ENCODE measurements at regions not wholly inside any gene's neighbourhood (a gene's known extent, or its start where the extent isn't known, plus 50 kb on each side); places are given as distances from the start of the nearest gene placed in this dataset.

GRCh38 chr5:14003513-14003912 lies 59.0 kb upstream of the DNAH5 start:
- H3K9me3 ChIP-seq (ENCODE audit: control insufficient read depth, low read depth, low read length) = peaks cover 3% of the 10 kb centered on the region

GRCh38 chr5:13998254-13998653 lies 53.8 kb upstream of the DNAH5 start:
- Histone ChIP-seq H3K4me3 (ENCODE audit: low read length) (no peak overlapping the region), H3K27ac (ENCODE audit: low read length) (no peak overlapping the region), H3K36me3 (ENCODE audit: control insufficient read depth, insufficient read depth, low read length) (no peaks in the 10 kb centered on the region), H3K9me3 (ENCODE audit: control insufficient read depth, low read depth, low read length) (no peaks in the 10 kb centered on the region), H3K4me1 (ENCODE audit: control insufficient read depth, insufficient read depth, low read length) (no peaks in the 10 kb centered on the region), H3K27me3 (ENCODE audit: control insufficient read depth, insufficient read depth, low read length) (peaks cover 14% of the 10 kb centered on the region)
- no CpG with 5 or more reads among the region's 4 CpGs for WGBS (ENCODE audit: insufficient coverage, low lambda C conversion rate)
- DNase-seq = no peak

More at GRCh38 chr5:14003513-14003912, 59.0 kb upstream of the DNAH5 start:
- H3K4me1 ChIP-seq (ENCODE audit: control insufficient read depth, insufficient read depth, low read length) = no peaks in the 10 kb centered on the region
- H3K36me3 ChIP-seq (ENCODE audit: control insufficient read depth, insufficient read depth, low read length) = no peaks in the 10 kb centered on the region
- no peak overlapping the region for H3K27ac ChIP-seq (ENCODE audit: low read length)
- H3K27me3 ChIP-seq (ENCODE audit: control insufficient read depth, insufficient read depth, low read length) = peaks cover 30% of the 10 kb centered on the region
- WGBS (ENCODE audit: insufficient coverage, low lambda C conversion rate) = no CpG with 5 or more reads among the region's 2 CpGs
- no peak overlapping the region for H3K4me3 ChIP-seq (ENCODE audit: low read length)
- DNase-seq = no peak

DNA sequence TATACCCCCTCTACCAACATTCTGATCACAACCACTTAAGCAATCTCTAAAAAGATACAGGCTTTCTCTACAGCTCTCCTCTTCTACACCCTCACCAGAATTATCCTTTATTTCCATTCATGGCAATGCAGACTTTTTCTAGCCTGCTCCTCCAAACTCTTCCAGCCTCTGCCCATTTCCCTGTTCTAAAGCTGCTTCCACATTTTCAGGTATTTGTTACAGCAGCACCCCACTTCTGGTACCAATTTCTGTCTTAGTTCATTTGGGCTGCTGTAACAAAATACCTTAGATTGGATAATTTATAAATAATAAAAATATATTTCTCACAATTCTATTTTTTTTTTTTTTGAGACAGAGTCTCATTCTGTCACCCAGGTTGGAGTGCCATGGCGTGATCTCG lies 53.0 kb upstream of the DNAH5 start:
- no CpG with 5 or more reads among the region's 2 CpGs for WGBS (ENCODE audit: insufficient coverage, low lambda C conversion rate)
- H3K36me3 ChIP-seq (ENCODE audit: control insufficient read depth, insufficient read depth, low read length) = no peaks in the 10 kb centered on the region
- H3K27me3 ChIP-seq (ENCODE audit: control insufficient read depth, insufficient read depth, low read length) = peaks cover 14% of the 10 kb centered on the region
- H3K9me3 ChIP-seq (ENCODE audit: control insufficient read depth, low read depth, low read length) = no peaks in the 10 kb centered on the region
- no peaks in the 10 kb centered on the region for H3K4me1 ChIP-seq (ENCODE audit: control insufficient read depth, insufficient read depth, low read length)
- DNase-seq = no peak
- no peak overlapping the region for H3K27ac ChIP-seq (ENCODE audit: low read length)
- H3K4me3 ChIP-seq (ENCODE audit: low read length) = no peak overlapping the region

- Histone ChIP-seq H3K27ac (ENCODE audit: low read length) (no peak overlapping the region), H3K4me3 (ENCODE audit: low read length) (no peak overlapping the region), H3K36me3 (ENCODE audit: control insufficient read depth, insufficient read depth, low read length) (no peaks in the 10 kb centered on the region), H3K4me1 (ENCODE audit: control insufficient read depth, insufficient read depth, low read length) (no peaks in the 10 kb centered on the region), H3K9me3 (ENCODE audit: control insufficient read depth, low read depth, low read length) (no peaks in the 10 kb centered on the region), H3K27me3 (ENCODE audit: control insufficient read depth, insufficient read depth, low read length) (peaks cover 20% of the 10 kb centered on the region)
- no peak for DNase-seq
- no CpG with 5 or more reads among the region's 9 CpGs for WGBS (ENCODE audit: insufficient coverage, low lambda C conversion rate)
Measured at GRCh38 chr5:13994621-13995253, 50.2 kb upstream of the DNAH5 start.
